Ascending aorta (tissue), 2 donors: ENCODE measurements at regions not wholly inside any gene's neighbourhood (a gene's known extent, or its start where the extent isn't known, plus 50 kb on each side); places are given as distances from the start of the nearest gene placed in this dataset.

Experiments
- DNase-seq, 2 donors: peaks; one replicate each; pipeline ENCODE4 v3.0.0-alpha.2; 2019; ENCODE audit warnings: low spot score in 2 of 2
- H3K27ac ChIP-seq, 2 donors: fragments of 200-600 bp; sonication (generic); one replicate each; pipeline ENCODE4 v1.5.1; 2016 to 2017; ENCODE audit warnings: mild to moderate bottlenecking in 1 of 2
- H3K27me3 ChIP-seq: fragments of 200-600 bp; sonication (generic); one replicate; pipeline ENCODE4 v1.5.1; 2017
- H3K36me3 ChIP-seq, 2 donors: fragments of 200-600 bp; sonication (generic); one replicate each; pipeline ENCODE4 v1.5.1; 2016
- H3K4me1 ChIP-seq, 2 donors: fragments of 200-600 bp; sonication (generic); one replicate each; pipeline ENCODE4 v1.5.1; 2016 to 2017; ENCODE audit warnings: mild to moderate bottlenecking in 1 of 2
- H3K4me3 ChIP-seq, 2 donors: fragments of 200-600 bp; sonication (generic); one replicate each; pipeline ENCODE4 v1.5.1; 2016 to 2017; ENCODE audit warnings: mild to moderate bottlenecking in 1 of 2
- H3K9me3 ChIP-seq, 2 donors: fragments of 200-600 bp; sonication (generic); one replicate each; pipeline ENCODE4 v1.5.1; 2016
- CTCF ChIP-seq, 3 experiments: fragments of 200-600 bp in 2 of 3; fragments of 450-650 bp in 1 of 3; sonication (generic) in 2 of 3; IDR thresholded peaks; one replicate each; pipeline ENCODE4 v1.5.1; 2016 to 2019; ENCODE audit warnings: antibody characterized with exemption in 3 of 3, mild to moderate bottlenecking in 1 of 3, moderate library complexity in 1 of 3
- intact Hi-C: fragments of 100-400 bp; cut with DNase I; formaldehyde crosslinking; loops from one replicate; pipeline ENCODE4 v1.15.1; 2023

GRCh38 chr5:165560648-165561047 lies 2055.2 kb downstream of the MAT2B start:
- H3K9me3 ChIP-seq, result no peaks in the 10 kb centered on the region
- DNase-seq, result no peak
- H3K27me3 ChIP-seq, result no peaks in the 10 kb centered on the region
- no peak for TF ChIP-seq CTCF (IDR thresholded peaks at IDR 0.05)
- H3K36me3 ChIP-seq, result no peaks in the 10 kb centered on the region
- intact Hi-C loops, result no loop called here
- H3K4me3 ChIP-seq, result no peak overlapping the region
- no peaks in the 10 kb centered on the region for H3K4me1 ChIP-seq
- H3K27ac ChIP-seq, result no peak overlapping the region

- no peak for TF ChIP-seq CTCF (IDR thresholded peaks at IDR 0.05)
- intact Hi-C loops, result no loop called here
- no peak for DNase-seq
Measured at GRCh38 chr5:165565911-165566310, 2060.5 kb downstream of the MAT2B start.

GRCh38 chr5:165569551-165569950 lies 2064.1 kb downstream of the MAT2B start:
- Histone ChIP-seq H3K9me3 (no peaks in the 10 kb centered on the region), H3K27ac (no peak overlapping the region), H3K4me3 (no peak overlapping the region), H3K36me3 (no peaks in the 10 kb centered on the region), H3K27me3 (no peaks in the 10 kb centered on the region), H3K4me1 (no peaks in the 10 kb centered on the region)
- no peak for TF ChIP-seq CTCF (IDR thresholded peaks at IDR 0.05)
- intact Hi-C loops, result no loop called here
- no peak for DNase-seq

More at GRCh38 chr5:165565911-165566310, 2060.5 kb downstream of the MAT2B start:
- Histone ChIP-seq H3K9me3 (no peaks in the 10 kb centered on the region), H3K4me1 (no peaks in the 10 kb centered on the region), H3K27me3 (no peaks in the 10 kb centered on the region), H3K36me3 (no peaks in the 10 kb centered on the region), H3K27ac (no peak overlapping the region), H3K4me3 (no peak overlapping the region)

DNA sequence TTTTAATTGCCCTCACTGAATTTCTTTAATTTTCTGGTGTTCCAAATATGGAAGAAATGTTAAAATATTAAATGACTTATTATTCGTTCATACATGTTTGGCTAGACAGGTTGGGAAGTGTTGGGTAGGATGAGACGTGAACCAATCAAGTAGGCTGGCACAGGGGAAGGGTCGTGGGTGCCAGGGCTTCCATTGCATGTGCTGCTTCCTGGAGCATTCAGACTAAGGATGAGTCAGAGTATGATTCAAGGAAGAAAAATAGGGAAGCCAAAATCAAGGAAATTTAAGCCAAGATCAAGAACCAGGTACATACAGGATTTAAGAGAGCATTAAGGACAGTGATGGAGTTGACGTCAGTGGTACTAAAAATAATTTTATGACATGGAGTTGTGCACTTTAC lies 2068.0 kb downstream of the MAT2B start:
- Histone ChIP-seq H3K4me1 (no peaks in the 10 kb centered on the region), H3K9me3 (no peaks in the 10 kb centered on the region), H3K4me3 (no peak overlapping the region), H3K27ac (no peak overlapping the region), H3K27me3 (no peaks in the 10 kb centered on the region), H3K36me3 (no peaks in the 10 kb centered on the region)
- DNase-seq, result no peak
- no peak for TF ChIP-seq CTCF (IDR thresholded peaks at IDR 0.05)
- intact Hi-C loops, result no loop called here

- no peaks in the 10 kb centered on the region for H3K27me3 ChIP-seq
- no peak overlapping the region for H3K27ac ChIP-seq
- intact Hi-C loops, result no loop called here
- no peak for TF ChIP-seq CTCF (IDR thresholded peaks at IDR 0.05)
- no peaks in the 10 kb centered on the region for H3K9me3 ChIP-seq
- no peaks in the 10 kb centered on the region for H3K36me3 ChIP-seq
- H3K4me3 ChIP-seq, result no peak overlapping the region
- DNase-seq, result no peak
- H3K4me1 ChIP-seq, result no peaks in the 10 kb centered on the region
Measured at GRCh38 chr5:165574100-165574499, 2068.7 kb downstream of the MAT2B start.

- DNase-seq, result no peak
- no peaks in the 10 kb centered on the region for H3K36me3 ChIP-seq
- H3K4me3 ChIP-seq, result no peak overlapping the region
Measured at GRCh38 chr5:165576678-165577275, 2071.4 kb downstream of the MAT2B start.

More at GRCh38 chr5:165576678-165577275, 2071.4 kb downstream of the MAT2B start:
- intact Hi-C loops, result no loop called here
- TF ChIP-seq CTCF (IDR thresholded peaks at IDR 0.05), result no peak
- no peaks in the 10 kb centered on the region for H3K27me3 ChIP-seq
- no peaks in the 10 kb centered on the region for H3K4me1 ChIP-seq
- H3K9me3 ChIP-seq, result no peaks in the 10 kb centered on the region
- H3K27ac ChIP-seq, result no peak overlapping the region
